Adrenal gland (tissue), 5 donors: ENCODE measurements at regions not wholly inside any gene's neighbourhood (a gene's known extent, or its start where the extent isn't known, plus 50 kb on each side); places are given as distances from the start of the nearest gene placed in this dataset.

Experiments used
- CTCF ChIP-seq, 6 experiments: fragments of 450-650 bp in 4 of 6; fragments of 200-600 bp in 2 of 6; sonication (generic) in 1 of 6; IDR thresholded peaks; 1 replicate in 5 of 6; 2 replicates in 1 of 6; pipeline versions ENCODE4 v1.5.1 to v1.8.0; 2016 to 2021; ENCODE audit warnings: antibody characterized with exemption in 6 of 6, mild to moderate bottlenecking in 2 of 6, moderate library complexity in 1 of 6
- POLR2A ChIP-seq, 2 donors: fragments of 450-650 bp; IDR thresholded peaks; one replicate each; pipeline ENCODE4 v1.6.1; 2017; ENCODE audit warnings: antibody characterized with exemption in 2 of 2, mild to moderate bottlenecking in 2 of 2, moderate library complexity in 1 of 2
- donor health status: DM: no; HTN: no; CAD: no.

- TF ChIP-seq CTCF (IDR thresholded peaks at IDR 0.05) = no peak
- no peak for TF ChIP-seq POLR2A (IDR thresholded peaks at IDR 0.05)
Observed at GRCh38 chr3:64438812-64439211, 213.5 kb upstream of the PRICKLE2 start.
